ENCODE measurements at regions not wholly inside any gene's neighbourhood (a gene's known extent, or its start where the extent isn't known, plus 50 kb on each side); places are given as distances from the start of the nearest gene placed in this dataset.
A peak's percentile ranks its signal among the peaks of the same experiment; 100 is the strongest.

DNA sequence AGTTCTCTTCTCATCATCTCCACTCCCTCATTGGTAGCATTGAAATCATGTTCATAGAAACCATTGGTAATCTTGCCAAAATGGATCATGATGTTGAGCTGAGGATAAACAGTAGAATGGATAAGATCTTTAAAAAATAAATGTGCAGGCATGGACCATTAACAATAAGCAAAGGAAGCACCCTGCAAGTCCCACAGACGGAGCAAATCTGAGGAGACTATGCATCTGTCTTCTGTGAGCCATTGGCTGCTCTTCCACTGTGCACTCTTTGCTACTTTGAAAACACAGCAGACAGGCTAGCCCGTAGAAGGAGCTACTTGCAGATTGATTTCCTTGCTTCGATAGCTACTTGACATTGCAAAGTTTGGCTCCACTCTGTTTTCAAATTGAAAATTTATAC is 535.0 kb downstream of the PKHD1 start:
- Histone ChIP-seq H3K27me3 (no peaks in the 10 kb centered on the region), H3K4me1 (no peaks in the 10 kb centered on the region), H3K9me3 (no peaks in the 10 kb centered on the region), H3K36me3 (no peaks in the 10 kb centered on the region), H3K27ac (no peak overlapping the region), H3K4me3 (no peak overlapping the region)
- DNase-seq, result no peak
- 58 to 73% methylated on average over 3 of the region's 3 CpGs for WGBS, 2 donors
- intact Hi-C loops (cut with DNase I), result no loop called here
- TF ChIP-seq POLR2A (IDR thresholded peaks at IDR 0.05), result no peak
- TF ChIP-seq, protein P1, sequence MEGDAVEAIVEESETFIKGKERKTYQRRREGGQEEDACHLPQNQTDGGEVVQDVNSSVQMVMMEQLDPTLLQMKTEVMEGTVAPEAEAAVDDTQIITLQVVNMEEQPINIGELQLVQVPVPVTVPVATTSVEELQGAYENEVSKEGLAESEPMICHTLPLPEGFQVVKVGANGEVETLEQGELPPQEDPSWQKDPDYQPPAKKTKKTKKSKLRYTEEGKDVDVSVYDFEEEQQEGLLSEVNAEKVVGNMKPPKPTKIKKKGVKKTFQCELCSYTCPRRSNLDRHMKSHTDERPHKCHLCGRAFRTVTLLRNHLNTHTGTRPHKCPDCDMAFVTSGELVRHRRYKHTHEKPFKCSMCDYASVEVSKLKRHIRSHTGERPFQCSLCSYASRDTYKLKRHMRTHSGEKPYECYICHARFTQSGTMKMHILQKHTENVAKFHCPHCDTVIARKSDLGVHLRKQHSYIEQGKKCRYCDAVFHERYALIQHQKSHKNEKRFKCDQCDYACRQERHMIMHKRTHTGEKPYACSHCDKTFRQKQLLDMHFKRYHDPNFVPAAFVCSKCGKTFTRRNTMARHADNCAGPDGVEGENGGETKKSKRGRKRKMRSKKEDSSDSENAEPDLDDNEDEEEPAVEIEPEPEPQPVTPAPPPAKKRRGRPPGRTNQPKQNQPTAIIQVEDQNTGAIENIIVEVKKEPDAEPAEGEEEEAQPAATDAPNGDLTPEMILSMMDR (IDR thresholded peaks at IDR 0.05), result no peak

DNA sequence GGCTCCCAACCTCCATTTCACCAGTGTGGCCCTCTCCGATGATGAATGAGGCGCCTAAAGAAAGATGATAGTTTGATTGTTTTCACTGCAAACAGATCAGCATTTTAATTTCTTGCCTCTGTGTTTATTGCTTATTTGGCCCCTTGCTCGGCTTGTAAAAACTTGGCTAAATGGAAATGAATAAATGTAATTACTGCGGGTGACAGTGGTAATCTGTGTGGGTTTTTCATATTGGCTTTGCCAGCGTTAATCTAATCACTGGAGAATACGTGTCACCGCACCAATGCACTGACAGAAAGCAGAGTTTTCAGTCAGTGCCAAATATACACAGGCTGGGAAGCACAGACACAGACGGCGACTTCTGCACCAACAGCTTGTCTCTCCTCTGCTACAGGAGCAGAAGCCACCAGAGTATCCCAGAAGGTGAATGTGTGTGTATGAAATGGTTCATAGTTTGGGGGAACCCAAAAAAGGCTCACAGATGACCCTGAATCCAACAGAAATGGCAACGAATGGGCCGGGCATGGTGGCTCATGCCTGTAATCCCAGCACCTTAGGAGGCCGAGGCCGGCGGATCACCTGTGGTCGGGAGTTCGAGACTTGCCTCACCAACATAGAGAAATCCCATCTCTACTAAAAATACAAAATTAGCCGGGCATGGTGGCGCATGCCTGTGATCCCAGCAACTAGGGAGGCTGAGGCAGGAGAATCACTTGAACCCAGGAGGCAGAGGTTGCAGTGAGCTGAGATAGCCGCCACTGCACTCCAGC is 534.0 kb downstream of the PKHD1 start:
- H3K27me3 ChIP-seq, result no peaks in the 10 kb centered on the region
- H3K4me1 ChIP-seq, result no peaks in the 10 kb centered on the region
- H3K36me3 ChIP-seq, result no peaks in the 10 kb centered on the region
- H3K4me3 ChIP-seq, result no peak overlapping the region
- DNase-seq, result no peak
- intact Hi-C loops (cut with DNase I), result no loop called here
- H3K27ac ChIP-seq, result no peak overlapping the region
- no peak for TF ChIP-seq POLR2A (IDR thresholded peaks at IDR 0.05)
- TF ChIP-seq, protein P1 (IDR thresholded peaks at IDR 0.05), result no peak
- 81 to 83% methylated on average over 19 of the region's 19 CpGs for WGBS, 2 donors
- H3K9me3 ChIP-seq, result no peaks in the 10 kb centered on the region

DNA sequence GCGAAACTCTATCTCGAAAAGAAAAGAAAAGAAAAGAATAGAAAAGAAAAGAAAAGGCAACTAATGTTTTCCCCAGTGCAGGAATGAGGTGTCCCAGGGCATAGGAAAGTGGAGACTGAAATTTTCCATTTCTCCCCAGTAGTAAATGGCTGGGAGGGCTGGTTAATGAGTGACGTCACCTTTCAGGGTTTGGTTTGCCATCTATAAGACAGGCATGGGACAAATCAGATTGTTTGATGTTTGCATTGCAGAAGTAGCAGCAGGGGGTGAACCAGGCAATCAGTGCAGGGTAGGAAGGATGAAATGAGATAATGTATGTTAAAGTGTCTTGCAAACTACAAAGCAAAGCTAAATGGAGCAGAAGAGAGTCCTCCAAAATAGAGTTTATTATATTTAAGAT is 533.4 kb downstream of the PKHD1 start:
- DNase-seq, result no peak
- no peak overlapping the region for H3K27ac ChIP-seq
- no peaks in the 10 kb centered on the region for H3K4me1 ChIP-seq
- H3K4me3 ChIP-seq, result no peak overlapping the region
- intact Hi-C loops (cut with DNase I), result no loop called here
- no peaks in the 10 kb centered on the region for H3K9me3 ChIP-seq
- no peaks in the 10 kb centered on the region for H3K27me3 ChIP-seq
- H3K36me3 ChIP-seq, result no peaks in the 10 kb centered on the region
- 72 to 83% methylated on average over 3 of the region's 3 CpGs for WGBS, 2 donors
- TF ChIP-seq POLR2A (IDR thresholded peaks at IDR 0.05), result no peak
- TF ChIP-seq, protein P1 (IDR thresholded peaks at IDR 0.05), result no peak

DNA sequence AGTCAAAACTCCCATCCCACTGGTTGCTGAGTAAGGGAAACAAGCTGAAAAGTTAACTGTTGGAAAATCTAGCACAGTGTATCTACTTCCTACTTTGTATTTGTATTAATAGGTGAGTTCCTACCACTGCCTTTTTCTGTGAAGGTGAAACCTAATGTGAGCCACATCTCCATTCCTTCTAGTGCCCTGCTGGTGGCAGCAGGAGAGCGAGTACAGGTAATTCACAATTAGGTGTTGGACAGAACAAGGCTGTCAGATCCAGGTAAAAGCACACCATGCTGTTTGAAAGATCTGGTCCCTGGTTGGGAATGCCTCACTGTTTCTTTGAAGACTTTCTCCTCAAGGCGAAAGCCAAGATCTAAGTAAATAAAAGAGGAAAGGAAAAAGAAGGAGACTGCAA is 528.4 kb downstream of the PKHD1 start:
- TF ChIP-seq, protein P1 (IDR thresholded peaks at IDR 0.05), result peak in 4 of 6 experiments; percentile 9 to 31 (median 20)
- TF ChIP-seq POLR2A (IDR thresholded peaks at IDR 0.05), result no peak
- Histone ChIP-seq H3K9me3 (no peaks in the 10 kb centered on the region), H3K4me3 (no peak overlapping the region), H3K36me3 (no peaks in the 10 kb centered on the region), H3K27ac (no peak overlapping the region), H3K4me1 (no peaks in the 10 kb centered on the region), H3K27me3 (no peaks in the 10 kb centered on the region)
- 66 to 83% methylated on average over 2 of the region's 2 CpGs for WGBS, 2 donors
- DNase-seq, result no peak
- intact Hi-C loops (cut with DNase I), result no loop called here

DNA sequence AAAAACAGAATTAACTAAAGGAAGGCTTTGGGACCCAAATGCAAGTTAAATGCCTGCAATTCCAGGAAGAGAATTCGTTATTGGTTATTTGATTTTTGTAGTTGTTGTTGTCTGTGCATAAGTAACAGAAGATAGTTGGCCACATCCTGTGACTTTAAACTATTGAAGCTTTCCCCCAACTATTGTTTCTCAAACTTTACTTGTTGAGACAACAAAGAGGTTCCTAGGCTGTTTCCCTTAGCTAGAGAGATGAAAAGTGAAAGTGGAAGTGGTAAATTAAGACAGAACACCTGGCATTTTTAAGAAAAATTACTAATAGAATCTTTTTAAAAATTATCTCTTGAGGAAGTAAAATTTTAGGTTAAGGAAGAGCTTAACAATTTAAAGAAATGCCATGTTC is 525.2 kb downstream of the PKHD1 start:
- H3K4me1 ChIP-seq, result no peaks in the 10 kb centered on the region
- intact Hi-C loops (cut with DNase I), result no loop called here
- no peaks in the 10 kb centered on the region for H3K9me3 ChIP-seq
- DNase-seq, result no peak
- H3K27ac ChIP-seq, result no peak overlapping the region
- H3K27me3 ChIP-seq, result no peaks in the 10 kb centered on the region
- TF ChIP-seq POLR2A (IDR thresholded peaks at IDR 0.05), result no peak
- TF ChIP-seq, protein P1 (IDR thresholded peaks at IDR 0.05), result no peak
- WGBS, 2 donors, result 38 to 48% methylated on average over 1 of the region's 1 CpG
- no peak overlapping the region for H3K4me3 ChIP-seq
- no peaks in the 10 kb centered on the region for H3K36me3 ChIP-seq

Small RNA genes lying in the stretch of these regions (small RNA-seq; reads per million reads assigned to genes)
- gene RF00572, result 0 to 0.27 (median 0.07) reads per million in 4 donors

Measured in esophagus squamous epithelium (tissue), 5 donors.